Activated CD4-positive, alpha-beta memory T cell treated with anti-CD3 and anti-CD28 coated beads for 36 hours (primary cell): ENCODE measurements at regions not wholly inside any gene's neighbourhood (a gene's known extent, or its start where the extent isn't known, plus 50 kb on each side); places are given as distances from the start of the nearest gene placed in this dataset.

Experiments
- CTCF ChIA-PET: fragments of 350-600 bp; sonication (Branson Sonifier 250); formaldehyde crosslinking; loops from one replicate; lab custom pipeline; 2021; ENCODE audit warnings: antibody characterized with exemption, inconsistent platforms; lab: Charles Lee
- POLR2A ChIA-PET: fragments of 350-600 bp; sonication (Branson Sonifier 250); formaldehyde crosslinking; loops from one replicate; lab custom pipeline; 2021; ENCODE audit warnings: antibody characterized with exemption; lab: Charles Lee
- DNase-seq: peaks from one replicate; pipeline ENCODE4 v3.0.0-alpha.2; 2020
- H3K27ac Mint-ChIP-seq: one replicate; pipeline ENCODE4 v1.8.0; 2021; ENCODE audit warnings: mixed read lengths
- H3K27me3 Mint-ChIP-seq: one replicate; pipeline ENCODE4 v1.8.0; 2021; ENCODE audit warnings: mixed read lengths
- H3K36me3 Mint-ChIP-seq: one replicate; pipeline ENCODE4 v1.8.0; 2021; ENCODE audit warnings: mixed read lengths
- H3K4me1 Mint-ChIP-seq: one replicate; pipeline ENCODE4 v1.8.0; 2021; ENCODE audit warnings: low read depth, mixed read lengths
- H3K4me3 Mint-ChIP-seq: one replicate; pipeline ENCODE4 v1.8.0; 2021; ENCODE audit warnings: mild to moderate bottlenecking, mixed read lengths
- H3K9me3 Mint-ChIP-seq: one replicate; pipeline ENCODE4 v1.8.0; 2021; ENCODE audit warnings: mixed read lengths
- intact Hi-C: fragments of 100-400 bp; cut with micrococcal nuclease; formaldehyde crosslinking; loops from one replicate; pipeline ENCODE4 v1.15.1; 2023

DNA sequence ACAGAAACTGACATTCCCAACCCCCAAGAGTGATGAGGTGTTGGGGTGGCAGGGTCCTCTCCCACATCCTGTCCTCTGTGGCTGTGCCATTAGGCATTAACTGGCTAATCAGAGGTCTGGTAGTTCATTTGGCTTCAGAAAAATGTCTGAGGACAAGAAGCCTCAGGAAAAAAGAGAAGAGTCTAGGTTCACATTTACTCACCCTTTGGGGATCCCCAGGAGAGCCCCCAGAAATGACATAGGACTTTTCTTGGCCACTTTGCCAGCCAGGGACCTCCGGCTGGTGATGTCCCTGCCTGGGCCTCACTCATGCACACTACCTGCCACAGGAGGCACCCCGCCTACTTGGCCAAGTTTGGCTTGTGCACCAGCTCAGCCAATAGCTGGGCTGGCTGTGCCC, 173.0 kb downstream of the RBM46 start:
- ChIA-PET CTCF (no interaction called here), POLR2A (no interaction called here)
- Mint-ChIP-seq H3K4me1 (no peaks in the 10 kb centered on the region), H3K27me3 (no peaks in the 10 kb centered on the region), H3K9me3 (peaks cover 11% of the 10 kb centered on the region), H3K4me3 (no peak overlapping the region), H3K27ac (no peak overlapping the region), H3K36me3 (no peaks in the 10 kb centered on the region)
- DNase-seq = no peak
- intact Hi-C loops = no loop called here

DNA sequence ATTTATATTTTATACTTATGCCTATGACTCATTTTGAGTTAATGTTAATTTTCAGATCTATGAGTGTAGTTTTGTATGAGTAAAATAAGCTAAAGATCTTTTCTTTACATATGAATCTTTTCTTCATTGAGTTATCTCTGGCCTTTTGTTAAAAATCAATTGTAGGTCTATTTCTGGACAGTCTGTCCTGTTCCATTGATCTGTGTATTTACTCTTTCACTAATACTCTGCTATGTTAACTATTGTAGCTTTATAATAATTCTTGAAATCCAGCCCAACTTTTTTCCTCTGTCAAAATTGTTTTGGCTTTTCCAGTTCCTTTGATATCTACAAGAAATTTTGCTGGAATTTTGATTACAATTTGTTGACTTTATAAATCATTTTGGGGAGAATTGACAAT, 177.0 kb downstream of the RBM46 start:
- DNase-seq = no peak
- Mint-ChIP-seq H3K27ac (no peak overlapping the region), H3K27me3 (no peaks in the 10 kb centered on the region), H3K36me3 (no peaks in the 10 kb centered on the region), H3K4me1 (no peaks in the 10 kb centered on the region), H3K9me3 (peaks cover 9% of the 10 kb centered on the region), H3K4me3 (no peak overlapping the region)
- ChIA-PET POLR2A (no interaction called here), CTCF (no interaction called here)
- intact Hi-C loops = no loop called here

DNA sequence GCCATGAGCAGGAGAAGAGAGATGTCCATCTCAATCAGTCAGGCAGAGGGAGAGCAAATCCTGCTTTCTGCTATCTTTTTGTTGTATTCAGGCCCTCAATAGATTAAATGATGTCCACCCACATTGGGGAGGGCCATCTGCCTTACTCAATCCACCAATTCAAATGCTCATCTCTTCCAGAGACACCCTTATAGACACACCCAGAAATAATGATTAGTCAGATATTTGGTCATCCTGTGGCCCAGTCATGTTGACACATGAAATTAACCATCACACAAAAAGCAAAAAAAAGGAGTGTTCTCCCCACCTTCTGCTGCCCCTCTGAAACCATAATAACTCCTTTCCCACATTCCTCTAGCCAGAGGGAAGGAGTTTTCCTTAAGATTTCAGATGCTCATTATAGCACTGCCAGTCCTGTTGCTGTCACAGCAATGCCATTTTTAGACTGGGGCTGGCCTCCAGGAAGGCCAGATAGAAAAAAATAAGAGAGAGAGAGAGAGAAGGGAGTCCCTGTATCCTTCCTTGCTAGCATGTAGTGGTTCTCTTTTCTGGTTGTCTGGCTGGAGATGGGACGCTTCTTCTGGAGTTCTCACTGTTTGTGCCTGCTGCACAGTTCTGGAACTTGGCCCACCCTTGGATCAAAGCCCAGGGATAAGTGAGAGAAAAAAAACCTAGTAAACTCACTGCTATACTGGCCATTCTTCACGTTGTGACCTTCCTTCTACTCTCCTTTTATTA, 177.7 kb downstream of the RBM46 start:
- CTCF ChIA-PET = no interaction called here

DNA sequence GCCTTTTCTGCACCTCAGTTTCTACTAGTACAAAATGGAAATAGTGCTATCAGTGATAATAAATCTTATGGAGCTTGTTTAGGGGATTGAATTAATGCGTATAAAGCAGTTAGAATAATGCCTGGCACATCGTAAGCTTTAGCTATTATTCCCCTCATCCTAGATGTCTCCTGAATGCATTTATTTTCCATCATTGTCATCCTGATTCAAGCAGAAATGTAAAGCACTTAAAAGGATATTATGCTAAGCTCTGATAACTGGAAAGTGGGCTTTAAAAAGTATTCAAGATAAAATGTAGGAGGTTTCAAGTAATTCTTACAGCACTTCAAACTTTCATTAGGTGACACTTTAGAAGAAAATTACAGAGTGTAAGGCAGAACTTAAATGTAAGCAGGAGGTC, 178.7 kb downstream of the RBM46 start:
- ChIA-PET CTCF (no interaction called here), POLR2A (no interaction called here)
- no peak for DNase-seq
- Mint-ChIP-seq H3K27me3 (no peaks in the 10 kb centered on the region), H3K9me3 (peaks cover 4% of the 10 kb centered on the region), H3K36me3 (no peaks in the 10 kb centered on the region), H3K27ac (no peak overlapping the region), H3K4me1 (no peaks in the 10 kb centered on the region), H3K4me3 (no peak overlapping the region)
- intact Hi-C loops = no loop called here

More for the DNA sequence above, 177.7 kb downstream of the RBM46 start:
- POLR2A ChIA-PET = no interaction called here
- Mint-ChIP-seq H3K9me3 (peaks cover 9% of the 10 kb centered on the region), H3K4me3 (no peak overlapping the region), H3K27me3 (no peaks in the 10 kb centered on the region), H3K36me3 (no peaks in the 10 kb centered on the region), H3K4me1 (no peaks in the 10 kb centered on the region), H3K27ac (no peak overlapping the region)
- DNase-seq = no peak
- intact Hi-C loops = no loop called here

DNA sequence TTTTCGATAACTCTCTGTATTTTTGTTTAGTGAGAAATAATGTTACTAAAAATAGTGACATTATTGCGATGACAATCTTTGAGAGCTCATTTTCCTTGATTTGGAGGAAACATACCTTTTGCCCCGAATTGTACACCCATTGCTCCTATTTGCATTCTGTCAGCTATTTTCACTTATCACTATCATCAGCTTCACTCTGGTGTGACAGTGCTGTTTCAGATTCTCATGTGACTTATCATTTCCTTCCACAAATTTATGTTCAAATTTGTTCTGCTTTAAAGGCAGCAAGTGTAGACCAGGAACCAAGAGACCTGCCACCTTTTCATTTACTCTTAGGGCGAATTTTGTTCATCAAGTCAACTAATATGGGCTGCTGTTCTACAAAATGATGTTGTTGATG, 179.4 kb downstream of the RBM46 start:
- no peaks in the 10 kb centered on the region for H3K4me1 Mint-ChIP-seq
- H3K27ac Mint-ChIP-seq = no peak overlapping the region
- H3K27me3 Mint-ChIP-seq = no peaks in the 10 kb centered on the region
- no peak overlapping the region for H3K4me3 Mint-ChIP-seq
- DNase-seq = no peak
- intact Hi-C loops = no loop called here
- H3K9me3 Mint-ChIP-seq = no peaks in the 10 kb centered on the region
- no peaks in the 10 kb centered on the region for H3K36me3 Mint-ChIP-seq
- ChIA-PET CTCF (no interaction called here), POLR2A (no interaction called here)

DNA sequence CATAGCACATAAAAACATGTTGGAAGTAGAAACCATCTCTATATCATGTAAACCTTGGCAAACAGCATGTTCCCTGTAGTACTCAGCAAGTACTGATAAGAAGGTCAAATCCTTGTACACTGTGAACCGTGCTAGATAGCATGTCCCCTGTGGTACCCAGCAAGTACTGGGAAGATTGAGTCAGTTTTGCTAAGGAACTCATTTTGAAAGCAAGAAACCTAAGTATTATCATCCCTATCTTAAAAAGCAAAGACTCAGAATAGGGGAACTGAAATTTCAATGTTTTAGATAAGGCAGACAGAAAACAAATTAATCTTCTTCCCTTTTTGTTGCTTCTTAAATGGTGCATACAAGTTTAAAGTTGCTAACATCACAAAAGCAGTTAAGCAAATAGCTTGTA, 180.2 kb downstream of the RBM46 start:
- intact Hi-C loops = no loop called here
- Mint-ChIP-seq H3K27ac (no peak overlapping the region), H3K36me3 (no peaks in the 10 kb centered on the region), H3K9me3 (no peaks in the 10 kb centered on the region), H3K4me3 (no peak overlapping the region), H3K27me3 (peaks cover 2% of the 10 kb centered on the region), H3K4me1 (no peaks in the 10 kb centered on the region)
- ChIA-PET CTCF (no interaction called here), POLR2A (no interaction called here)
- DNase-seq = no peak

DNA sequence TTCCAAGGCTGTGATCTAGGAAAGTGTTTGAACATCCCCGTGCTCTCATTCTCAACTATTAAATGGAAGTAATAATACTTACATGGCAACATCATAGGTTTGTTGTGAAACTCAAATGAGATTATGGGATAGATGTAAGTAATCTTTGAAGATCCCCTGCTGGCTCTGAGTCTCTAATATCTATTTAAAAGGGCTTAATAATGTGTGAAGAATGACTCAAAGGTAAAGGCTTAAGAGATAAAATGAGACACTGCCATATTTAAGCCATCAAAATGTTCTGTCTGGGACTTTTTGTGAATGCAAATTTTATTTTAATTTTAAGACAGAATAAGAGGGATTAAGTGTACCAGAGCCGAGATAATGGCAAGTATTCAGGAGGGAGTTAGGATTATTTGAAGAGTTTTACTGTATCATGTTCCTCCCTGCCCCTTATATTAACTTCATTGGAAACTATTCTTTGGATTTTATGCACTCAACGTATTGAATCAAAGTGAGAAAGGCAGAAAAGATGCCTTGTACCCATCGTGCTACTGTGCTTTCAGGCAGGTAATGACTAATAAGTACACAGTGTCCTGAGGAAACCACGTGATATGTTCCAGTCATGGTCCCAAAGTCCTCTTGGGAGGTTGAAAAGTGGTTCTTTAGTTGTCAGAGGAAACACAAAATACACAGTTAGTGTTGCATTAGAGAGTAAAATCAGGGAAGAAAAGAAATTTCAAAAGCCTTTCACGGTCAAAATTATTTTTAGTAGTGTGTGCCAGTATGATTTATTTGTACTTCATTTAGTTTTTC, 192.4 kb downstream of the RBM46 start:
- DNase-seq = no peak
- Mint-ChIP-seq H3K27ac (no peak overlapping the region), H3K27me3 (peaks cover 3% of the 10 kb centered on the region), H3K36me3 (no peaks in the 10 kb centered on the region), H3K4me3 (no peak overlapping the region), H3K4me1 (no peaks in the 10 kb centered on the region), H3K9me3 (no peaks in the 10 kb centered on the region)
- CTCF ChIA-PET = no interaction called here
- intact Hi-C loops = no loop called here
- POLR2A ChIA-PET = no interaction called here

DNA sequence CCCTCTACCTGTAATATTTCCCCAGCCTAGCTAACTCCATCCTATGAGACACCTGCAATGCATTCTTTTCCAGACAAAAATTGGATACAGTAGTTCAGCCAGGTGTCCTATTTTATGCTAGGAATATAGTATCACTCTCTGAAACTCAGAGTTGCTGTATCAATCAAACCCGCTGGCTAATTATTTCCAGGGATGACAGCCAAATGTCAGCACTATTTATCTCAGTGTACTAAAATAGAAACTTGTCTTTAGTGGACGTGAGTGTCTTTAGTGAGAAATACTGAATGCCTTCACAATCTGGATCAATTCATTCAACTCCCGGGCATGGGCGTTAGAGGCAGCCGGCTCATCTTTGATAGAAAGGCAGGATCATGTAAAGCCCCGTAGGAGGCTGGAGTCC, 196.2 kb downstream of the RBM46 start:
- H3K9me3 Mint-ChIP-seq = no peaks in the 10 kb centered on the region
- H3K4me1 Mint-ChIP-seq = no peaks in the 10 kb centered on the region
- H3K4me3 Mint-ChIP-seq = no peak overlapping the region
- no peak overlapping the region for H3K27ac Mint-ChIP-seq
- intact Hi-C loops = no loop called here
- ChIA-PET CTCF (no interaction called here), POLR2A (no interaction called here)
- DNase-seq = no peak
- peaks cover 3% of the 10 kb centered on the region for H3K27me3 Mint-ChIP-seq
- no peaks in the 10 kb centered on the region for H3K36me3 Mint-ChIP-seq

DNA sequence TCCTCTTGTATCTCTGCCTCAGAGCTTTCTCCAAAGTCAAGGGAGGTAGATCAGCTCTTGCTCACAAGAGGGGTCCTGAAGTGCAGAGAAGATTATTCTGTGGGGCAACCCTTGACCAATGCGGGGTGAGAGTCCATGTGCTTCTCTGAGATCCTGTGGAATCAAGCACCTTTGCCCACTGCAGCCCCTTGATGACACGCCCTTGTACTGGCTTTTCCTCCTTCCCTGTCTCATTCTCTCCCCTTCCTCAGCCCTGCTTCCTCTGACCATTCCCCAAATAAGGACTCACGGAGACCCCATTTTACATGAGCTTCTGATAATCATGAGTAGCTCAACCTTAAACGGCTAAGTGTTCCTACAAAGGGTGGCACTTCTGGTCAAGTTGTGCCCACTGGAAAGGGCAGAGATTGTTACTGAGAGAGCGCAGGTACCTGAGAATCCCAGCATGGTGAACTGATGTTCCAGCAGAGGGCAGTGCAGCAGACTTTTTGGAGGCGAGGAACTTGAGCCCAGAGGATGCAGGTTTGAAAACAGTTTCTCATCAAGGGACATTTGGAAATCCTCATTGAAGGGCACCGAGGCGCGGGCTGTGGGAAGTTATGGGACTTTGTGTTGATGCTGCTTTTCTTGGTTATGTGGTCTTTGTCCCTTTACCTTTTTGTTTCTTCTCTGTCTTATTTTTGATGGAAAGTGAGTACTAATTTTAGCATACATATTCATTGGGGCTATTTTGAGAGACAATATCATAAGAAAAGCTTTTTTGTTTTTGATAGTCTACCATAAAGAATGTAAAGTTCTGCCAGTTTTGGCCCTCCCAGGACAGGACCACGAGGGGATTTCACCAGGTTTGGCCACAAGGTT, 201.3 kb downstream of the RBM46 start:
- ChIA-PET CTCF (interaction anchor here (0.7 to 0.9 kb wide), 2 partner anchors 423 to 546 kb away, joined by 3 read pairs; no protein-coding TSS in a partner anchor), POLR2A (no interaction called here)
- H3K27ac Mint-ChIP-seq = no peak overlapping the region
- no peaks in the 10 kb centered on the region for H3K4me1 Mint-ChIP-seq
- peak; percentile 53 for DNase-seq
- H3K27me3 Mint-ChIP-seq = no peaks in the 10 kb centered on the region
- H3K9me3 Mint-ChIP-seq = no peaks in the 10 kb centered on the region
- H3K36me3 Mint-ChIP-seq = no peaks in the 10 kb centered on the region
- H3K4me3 Mint-ChIP-seq = no peak overlapping the region
- intact Hi-C loops = loop anchor here (5.0 kb wide), 3 partner anchors 370 to 805 kb away; no protein-coding TSS in a partner anchor

DNA sequence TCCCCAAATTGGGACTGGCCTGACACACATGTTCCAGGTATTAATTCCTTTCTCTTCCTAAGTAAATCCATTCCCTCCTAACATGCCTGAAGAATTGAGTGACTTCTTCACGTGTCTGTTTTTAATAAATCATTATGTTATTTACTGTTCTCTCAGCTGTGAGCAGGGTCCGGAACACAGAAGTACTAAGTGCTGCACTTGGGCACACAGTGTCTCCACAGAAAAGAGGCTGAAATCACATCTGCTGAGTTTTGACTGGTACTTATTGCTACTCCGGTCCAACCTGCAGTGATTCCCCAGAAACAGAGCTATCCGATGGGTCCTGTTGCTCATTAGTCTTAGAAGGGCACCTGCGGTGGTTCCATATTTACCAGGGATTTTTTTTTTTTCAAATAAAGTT, 202.6 kb downstream of the RBM46 start:
- Mint-ChIP-seq H3K27me3 (no peaks in the 10 kb centered on the region), H3K4me3 (no peak overlapping the region), H3K9me3 (no peaks in the 10 kb centered on the region), H3K36me3 (no peaks in the 10 kb centered on the region), H3K4me1 (no peaks in the 10 kb centered on the region), H3K27ac (no peak overlapping the region)
- intact Hi-C loops = loop anchor here (5.0 kb wide), 3 partner anchors 369 to 804 kb away; no protein-coding TSS in a partner anchor
- ChIA-PET CTCF (no interaction called here), POLR2A (no interaction called here)
- no peak for DNase-seq

DNA sequence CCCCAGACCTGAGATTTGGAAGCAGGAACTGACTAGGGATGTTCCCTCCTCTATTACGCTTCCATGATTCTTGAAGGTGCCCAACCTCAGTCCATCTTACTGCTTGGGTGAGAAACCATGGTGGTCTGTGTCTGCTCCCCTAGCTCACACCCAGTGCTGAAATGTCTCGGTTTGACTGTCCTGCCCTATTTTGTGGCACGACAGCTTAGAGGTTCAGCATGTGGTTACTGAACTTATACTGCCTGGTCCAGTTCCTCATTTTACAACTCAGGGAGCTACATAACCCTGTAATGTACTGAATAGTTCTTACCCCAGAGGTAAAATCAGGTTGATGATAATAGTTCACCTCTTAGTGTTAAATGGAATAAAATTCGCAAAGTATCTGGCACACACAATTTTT, 203.1 kb downstream of the RBM46 start:
- Mint-ChIP-seq H3K9me3 (no peaks in the 10 kb centered on the region), H3K36me3 (no peaks in the 10 kb centered on the region), H3K27me3 (no peaks in the 10 kb centered on the region), H3K4me3 (no peak overlapping the region), H3K4me1 (no peaks in the 10 kb centered on the region), H3K27ac (no peak overlapping the region)
- intact Hi-C loops = loop anchor here (5.0 kb wide), 3 partner anchors 368 to 803 kb away; no protein-coding TSS in a partner anchor
- DNase-seq = no peak
- CTCF ChIA-PET = no interaction called here
- POLR2A ChIA-PET = no interaction called here

DNA sequence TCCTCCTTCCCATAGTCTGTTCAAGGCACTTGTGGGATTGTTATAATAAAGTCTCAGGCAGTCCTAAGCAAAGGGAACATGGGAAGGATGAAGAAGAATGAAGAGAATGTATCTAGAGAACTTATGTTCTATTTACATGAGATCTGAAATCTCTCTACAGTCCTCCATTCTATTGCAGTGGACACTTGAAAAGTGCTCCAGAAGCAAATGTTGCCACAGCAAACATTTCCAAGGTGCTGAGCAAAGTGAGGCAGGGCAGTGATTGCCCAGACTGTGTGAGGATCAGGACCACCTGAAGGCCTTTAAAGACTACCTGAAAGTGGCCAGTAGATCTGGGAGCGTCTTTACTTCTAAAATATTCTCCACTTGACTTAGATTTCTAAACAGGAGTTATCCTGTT, 203.5 kb downstream of the RBM46 start:
- Mint-ChIP-seq H3K27ac (no peak overlapping the region), H3K9me3 (no peaks in the 10 kb centered on the region), H3K4me1 (no peaks in the 10 kb centered on the region), H3K4me3 (no peak overlapping the region), H3K36me3 (no peaks in the 10 kb centered on the region), H3K27me3 (no peaks in the 10 kb centered on the region)
- ChIA-PET CTCF (no interaction called here), POLR2A (no interaction called here)
- DNase-seq = no peak
- intact Hi-C loops = loop anchor here (5.0 kb wide), 3 partner anchors 368 to 803 kb away; no protein-coding TSS in a partner anchor
